NCI-H1436 (cell line): ENCODE measurements at regions not wholly inside any gene's neighbourhood (a gene's known extent, or its start where the extent isn't known, plus 50 kb on each side); places are given as distances from the start of the nearest gene placed in this dataset.
"Not testable (repeated sequence)": the region's sequence is repeated elsewhere in the genome, so short reads cannot be mapped to it uniquely, and the experiment has no call there.

ENCODE experiments used
- DNase-seq: peaks from one replicate; lab custom pipeline; 2025; lab: John Stamatoyannopoulos, UW

DNA sequence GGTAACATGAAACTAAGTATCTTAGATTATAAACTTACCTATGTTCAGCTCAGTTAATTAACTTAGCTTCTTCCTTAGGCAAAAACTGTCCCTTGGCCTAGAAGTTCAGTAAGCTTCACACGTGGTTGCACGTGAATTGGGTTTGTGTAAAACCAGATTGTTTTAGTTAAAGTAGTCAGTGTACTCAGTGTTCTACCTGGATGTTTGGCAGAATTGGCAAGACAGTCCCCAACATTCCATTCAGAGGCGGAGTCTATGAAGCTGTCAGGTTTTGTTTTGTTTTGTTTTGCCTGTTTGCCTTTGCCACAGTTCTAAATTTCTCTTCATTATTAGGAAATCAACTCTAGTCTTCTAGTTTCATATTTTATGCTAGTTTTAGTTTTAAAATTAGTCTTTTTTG, 105.3 kb upstream of the ZEB2 start:
- DNase-seq, result no peak

GRCh38 chr2:144624451-144624850, 104.5 kb upstream of the ZEB2 start:
- no peak for DNase-seq

DNA sequence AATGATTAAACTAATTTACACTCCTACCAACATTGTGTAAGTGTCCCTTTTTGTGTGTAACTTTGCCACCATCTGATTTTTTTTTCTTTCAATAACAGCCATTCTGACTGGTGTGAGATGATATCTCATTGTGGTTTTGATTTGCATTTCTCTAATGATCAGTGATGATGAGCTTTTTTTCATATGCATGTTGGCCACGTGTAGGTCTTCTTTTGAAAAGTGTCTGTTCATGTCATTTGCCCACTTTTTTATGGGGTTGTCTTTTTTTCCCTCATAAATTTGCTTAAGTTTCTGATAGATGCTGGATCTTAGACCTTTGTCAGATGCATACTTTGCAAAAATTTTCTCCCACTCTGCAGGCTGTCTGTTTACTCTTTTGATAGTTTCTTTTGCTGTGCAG, 102.5 kb upstream of the ZEB2 start:
- DNase-seq, result not testable (repeated sequence)

DNA sequence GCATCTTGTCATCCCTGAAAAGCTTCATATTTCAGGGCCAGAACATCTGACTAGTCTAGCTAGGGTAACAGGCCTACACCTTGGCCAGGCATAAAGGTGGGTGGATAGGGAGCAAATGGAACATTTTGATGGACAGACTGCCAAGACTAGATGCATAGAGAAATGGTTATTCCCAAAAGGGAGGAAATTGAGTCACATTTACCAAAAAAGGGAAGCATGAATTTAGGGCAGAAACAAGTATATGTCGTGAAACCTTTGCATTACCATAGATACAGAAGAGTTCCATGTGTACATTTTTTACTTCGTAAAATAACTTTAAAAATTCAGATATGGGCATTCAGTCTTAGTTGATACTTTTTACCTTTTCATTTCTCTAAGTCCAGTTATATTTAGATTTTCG, 101.3 kb upstream of the ZEB2 start:
- DNase-seq, result no peak

- DNase-seq, result no peak
Observed at GRCh38 chr2:144619760-144620159, 99.8 kb upstream of the ZEB2 start.

GRCh38 chr2:144617171-144617570, 97.3 kb upstream of the ZEB2 start:
- not testable (repeated sequence) for DNase-seq

DNA sequence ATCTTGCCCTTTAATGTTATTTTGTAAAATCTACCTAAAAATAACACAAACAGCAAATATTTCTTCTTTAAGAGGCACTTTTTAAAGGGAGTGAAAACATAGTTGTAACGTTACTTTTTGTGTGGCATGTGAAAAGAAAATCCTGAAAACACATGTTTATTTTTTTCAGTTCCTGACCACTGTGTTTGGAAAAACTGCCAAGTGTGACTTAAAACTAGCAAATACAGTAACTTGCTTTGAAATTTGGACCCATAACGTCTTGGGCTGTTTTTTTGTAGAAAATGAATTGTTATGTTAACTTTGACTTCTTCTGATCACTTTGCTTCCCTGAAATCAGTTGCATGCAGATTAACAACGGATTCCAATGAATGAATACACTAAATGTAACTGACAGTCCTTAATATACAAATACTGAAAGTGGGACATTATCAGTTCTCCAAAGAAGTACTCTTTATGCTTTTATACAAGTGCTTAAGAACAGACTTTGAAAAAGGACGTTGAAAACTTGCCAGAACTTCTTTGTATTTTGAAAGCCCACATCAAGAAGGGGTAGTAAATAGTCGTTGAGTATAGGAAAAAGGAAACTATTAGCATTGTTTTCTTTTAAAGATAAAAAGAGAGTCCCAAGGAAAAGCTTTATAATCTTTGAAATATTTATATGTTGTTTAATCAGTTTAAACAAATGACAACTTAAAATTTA, 96.1 kb upstream of the ZEB2 start:
- no peak for DNase-seq

DNA sequence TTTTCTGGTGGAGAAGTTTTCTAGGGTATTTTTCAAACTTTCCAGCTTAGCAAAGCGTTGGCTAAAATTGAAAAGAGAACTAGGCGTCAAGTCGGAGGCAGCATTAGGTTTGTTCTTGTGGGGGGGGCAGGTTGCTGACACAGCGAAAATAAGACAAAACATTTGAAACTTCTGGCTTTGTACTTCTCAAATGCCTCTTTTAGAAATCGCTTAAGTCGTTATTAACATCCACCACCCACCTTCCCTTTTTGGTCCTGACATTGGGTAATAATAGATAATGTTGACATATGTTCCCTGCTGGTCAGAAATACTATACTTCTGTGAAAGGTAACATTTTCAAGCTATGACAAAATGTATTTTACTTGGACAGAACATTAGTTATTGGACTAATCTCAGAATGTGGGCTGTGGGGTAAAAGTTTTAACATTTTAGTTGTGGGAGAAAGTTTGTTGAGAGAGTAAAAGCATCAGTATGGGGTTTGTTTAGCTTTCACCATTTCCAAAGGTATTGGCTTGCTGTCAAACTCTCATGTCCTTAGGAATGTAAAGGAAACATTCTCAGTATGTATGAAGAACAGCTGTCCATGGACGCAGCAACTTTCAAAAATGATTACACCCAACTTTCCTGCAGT, 88.1 kb upstream of the ZEB2 start:
- DNase-seq, result no peak

DNA sequence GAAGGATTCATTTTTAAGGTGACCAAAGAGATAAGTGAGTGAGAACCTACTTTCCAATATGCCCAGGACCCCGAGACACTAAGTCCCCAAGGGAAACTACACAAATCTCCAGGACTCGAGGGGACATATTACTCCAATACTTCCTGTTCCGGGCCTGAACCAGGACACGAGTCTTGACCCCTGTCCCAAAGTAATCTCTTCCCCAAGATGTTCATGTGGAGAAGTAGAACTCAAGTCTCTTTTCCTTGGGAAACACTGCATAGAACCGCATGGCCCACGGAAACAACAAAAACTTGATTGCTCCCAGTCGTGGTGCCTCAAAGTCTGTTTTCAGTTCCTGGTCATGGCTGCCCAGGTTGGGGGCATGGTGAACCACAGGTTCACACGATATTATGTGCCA, 87.2 kb upstream of the ZEB2 start:
- no peak for DNase-seq

DNA sequence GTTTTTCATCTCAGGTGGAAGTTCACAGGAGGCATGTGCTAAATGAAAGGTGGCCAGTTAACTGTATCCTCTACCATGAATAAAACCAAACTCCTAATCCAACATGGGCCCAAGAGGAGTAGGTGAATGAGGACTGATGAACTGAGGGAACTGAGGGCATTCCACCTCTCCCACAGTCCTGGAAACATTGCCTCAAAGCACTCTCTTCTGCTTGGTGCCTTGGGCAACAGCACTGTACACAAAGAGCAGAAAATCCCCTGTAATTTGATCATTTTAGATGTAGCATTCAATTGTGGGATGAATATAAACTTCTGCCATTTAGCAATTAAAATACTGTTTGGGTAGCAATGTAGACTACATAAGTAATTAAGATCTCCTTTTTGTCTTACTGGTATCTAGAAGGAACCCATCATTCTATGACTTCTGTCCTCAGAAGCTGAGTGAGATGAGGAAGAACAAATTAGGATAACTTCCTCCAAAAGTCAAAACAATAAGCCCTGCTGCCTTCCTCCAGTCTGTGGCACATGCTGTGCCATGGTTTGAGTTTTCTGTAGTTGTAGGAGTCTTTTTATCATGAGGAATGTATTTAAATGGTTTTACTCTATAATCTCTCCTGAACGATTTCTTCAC, 86.7 kb upstream of the ZEB2 start:
- no peak for DNase-seq

DNA sequence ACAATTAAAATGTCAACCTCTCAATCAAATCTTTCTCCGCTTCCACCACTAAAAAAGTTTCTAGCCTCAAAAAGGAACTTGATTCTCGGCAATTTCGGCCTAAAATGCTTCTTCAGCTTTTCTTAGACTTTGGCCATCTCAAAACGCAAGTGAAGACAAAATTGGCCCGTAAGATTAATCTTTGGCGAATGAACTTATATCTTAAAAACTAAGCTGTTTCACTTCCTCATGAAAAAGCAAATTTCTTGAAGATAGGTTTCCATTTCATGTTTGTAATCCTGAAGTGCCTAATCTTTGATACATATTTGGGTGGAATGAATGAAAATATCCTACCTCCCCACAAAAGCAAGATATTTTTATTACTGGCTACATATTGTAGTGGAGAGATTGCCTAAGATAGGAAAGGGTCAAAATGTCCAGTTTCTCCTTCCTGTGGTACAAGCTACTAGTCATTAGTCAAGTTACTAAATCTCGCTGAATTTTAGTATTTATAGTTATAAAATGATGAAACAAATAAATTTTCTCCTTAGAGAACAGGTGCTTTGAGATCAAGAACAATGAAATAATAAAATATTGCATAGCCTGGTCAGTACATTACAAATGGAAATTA, 85.4 kb upstream of the ZEB2 start:
- no peak for DNase-seq

- DNase-seq, result no peak
Observed at GRCh38 chr2:144603334-144603733, 83.4 kb upstream of the ZEB2 start.

GRCh38 chr2:144598906-144599305, 79.0 kb upstream of the ZEB2 start:
- no peak for DNase-seq

- DNase-seq, result no peak
Observed at GRCh38 chr2:144597894-144598593, 78.1 kb upstream of the ZEB2 start.

DNA sequence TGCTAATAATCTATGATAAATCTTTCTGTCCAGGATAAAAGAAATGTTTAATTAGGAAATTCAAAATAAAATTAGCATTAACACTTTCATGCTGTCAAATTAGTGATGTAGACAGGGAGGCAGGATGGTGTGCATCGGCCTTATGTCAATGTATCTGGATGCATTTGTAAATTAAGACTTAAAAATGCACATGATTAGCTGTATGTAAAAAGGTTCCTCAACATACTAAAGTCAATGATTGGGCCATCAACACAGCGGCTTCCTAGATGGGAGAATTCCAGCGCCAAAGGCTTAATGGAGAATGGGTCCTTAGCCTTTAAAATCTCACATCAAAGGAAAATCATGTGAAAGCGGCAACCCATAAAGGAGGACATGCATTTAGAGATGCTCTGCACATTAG, 77.5 kb upstream of the ZEB2 start:
- no peak for DNase-seq

DNA sequence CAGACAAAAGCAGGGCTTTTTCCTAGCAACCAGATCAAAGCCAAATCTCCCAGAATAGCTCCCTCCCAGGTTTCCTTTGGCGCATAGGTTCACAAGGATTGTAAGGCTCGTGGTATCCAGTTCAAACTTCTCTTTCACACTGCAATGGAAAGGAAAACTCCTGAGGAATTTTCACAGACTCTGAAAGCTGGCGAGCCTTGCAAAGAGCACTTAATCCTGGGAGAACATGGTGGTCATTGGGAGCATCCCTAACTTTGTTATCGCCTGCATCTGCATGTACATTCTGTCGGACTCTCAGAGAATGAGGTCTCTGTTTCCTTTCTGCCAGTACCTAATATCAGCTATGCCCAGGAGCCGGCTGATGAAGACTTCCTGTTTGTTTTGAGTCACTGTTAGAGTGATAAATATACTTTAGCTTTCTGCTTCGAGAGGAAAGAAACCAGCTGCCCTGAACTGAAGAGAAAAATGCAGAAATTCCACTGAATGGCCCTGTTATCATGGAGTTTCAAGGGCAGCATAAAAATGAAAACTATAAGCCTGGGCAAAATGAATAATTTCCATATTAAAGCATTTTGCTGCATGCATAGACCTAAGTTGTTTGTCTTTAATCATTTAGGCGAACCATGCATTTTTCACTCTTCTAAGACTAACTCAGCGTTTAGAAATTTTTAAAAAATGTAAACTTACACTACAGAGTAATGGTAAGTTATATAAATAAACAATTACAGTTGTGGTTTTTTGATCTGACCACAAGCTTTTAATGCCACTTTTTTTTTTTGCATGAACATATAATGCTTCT, 76.4 kb upstream of the ZEB2 start:
- no peak for DNase-seq

DNA sequence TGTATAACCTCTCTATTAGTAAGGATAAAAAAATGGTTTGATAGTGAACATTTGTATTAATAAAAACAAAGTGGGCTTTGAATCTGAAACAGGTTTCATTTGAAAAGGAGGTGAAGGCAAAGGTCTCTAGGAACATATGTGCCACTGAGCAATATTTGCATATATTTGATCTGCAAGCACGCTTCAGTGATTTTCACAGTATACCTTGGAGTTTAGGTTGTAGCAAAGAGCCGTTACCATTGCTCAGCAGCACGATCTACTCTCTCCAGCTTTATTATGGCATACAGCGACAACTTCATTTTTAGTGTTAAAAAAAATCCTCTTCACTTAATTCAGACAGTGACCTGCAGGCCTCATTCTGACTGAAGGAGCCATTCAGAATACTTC, 75.8 kb upstream of the ZEB2 start:
- no peak for DNase-seq

DNA sequence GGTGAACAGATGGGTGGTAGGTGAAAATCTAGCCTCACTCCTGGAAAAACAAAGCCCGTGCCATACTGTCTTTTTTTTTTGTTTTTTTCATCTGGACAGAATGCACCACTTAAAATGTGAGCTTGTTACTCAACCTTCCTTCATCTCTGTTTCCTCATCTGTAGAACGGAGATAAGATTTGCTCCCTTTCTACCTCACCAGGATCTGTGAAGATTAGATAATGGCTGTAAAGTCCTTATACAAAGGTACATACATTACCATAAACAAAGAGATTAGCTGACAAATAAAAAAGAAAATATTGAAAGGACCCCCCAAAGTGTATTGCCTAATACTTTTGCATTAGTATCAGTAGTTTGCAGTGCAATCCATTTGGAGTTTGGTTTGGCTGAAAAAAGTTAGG, 75.4 kb upstream of the ZEB2 start:
- no peak for DNase-seq

DNA sequence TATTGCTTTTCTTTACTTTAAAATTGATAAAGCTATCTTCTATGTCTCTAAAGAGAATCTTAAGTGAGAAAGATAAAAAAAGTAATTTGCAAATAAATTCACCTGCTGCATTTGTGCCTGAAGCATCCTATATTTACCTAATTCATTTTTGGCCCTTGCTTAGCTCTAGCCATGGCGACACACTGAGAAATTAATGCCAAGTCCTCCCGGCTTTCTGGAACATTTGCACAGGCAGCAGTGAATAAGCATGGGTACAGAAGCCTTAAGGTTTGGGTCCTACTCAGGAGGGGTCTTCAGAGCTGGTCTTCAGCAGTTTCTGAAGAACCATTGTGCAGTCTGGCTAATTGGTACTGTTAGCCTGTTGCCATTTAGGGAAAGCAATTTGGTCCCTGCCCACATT, 73.9 kb upstream of the ZEB2 start:
- DNase-seq, result no peak

GRCh38 chr2:144592500-144593256, 72.8 kb upstream of the ZEB2 start:
- DNase-seq, result no peak

- DNase-seq, result no peak
Observed at GRCh38 chr2:144587306-144587705, 67.4 kb upstream of the ZEB2 start.
